GM12864 (cell line): ENCODE measurements at regions not wholly inside any gene's neighbourhood (a gene's known extent, or its start where the extent isn't known, plus 50 kb on each side); places are given as distances from the start of the nearest gene placed in this dataset.

Experiments
- DNase-seq: peaks from one replicate; pipeline ENCODE4 v3.0.0-alpha.2; 2011; ENCODE audit warnings: low read depth
- H3K4me3 ChIP-seq: 2 replicates; pipeline ENCODE4 v1.5.1; 2011; ENCODE audit warnings: mild to moderate bottlenecking, low read depth, low read length, control low read depth
- TF ChIP-seq, protein P1 (sequence below): IDR thresholded peaks from 2 replicates; pipeline ENCODE4 v1.5.1; 2011; ENCODE audit warnings: low read depth, mild to moderate bottlenecking, moderate library complexity, low read length, control low read depth, inconsistent platforms; ENCODE audit errors: missing control alignments

DNA sequence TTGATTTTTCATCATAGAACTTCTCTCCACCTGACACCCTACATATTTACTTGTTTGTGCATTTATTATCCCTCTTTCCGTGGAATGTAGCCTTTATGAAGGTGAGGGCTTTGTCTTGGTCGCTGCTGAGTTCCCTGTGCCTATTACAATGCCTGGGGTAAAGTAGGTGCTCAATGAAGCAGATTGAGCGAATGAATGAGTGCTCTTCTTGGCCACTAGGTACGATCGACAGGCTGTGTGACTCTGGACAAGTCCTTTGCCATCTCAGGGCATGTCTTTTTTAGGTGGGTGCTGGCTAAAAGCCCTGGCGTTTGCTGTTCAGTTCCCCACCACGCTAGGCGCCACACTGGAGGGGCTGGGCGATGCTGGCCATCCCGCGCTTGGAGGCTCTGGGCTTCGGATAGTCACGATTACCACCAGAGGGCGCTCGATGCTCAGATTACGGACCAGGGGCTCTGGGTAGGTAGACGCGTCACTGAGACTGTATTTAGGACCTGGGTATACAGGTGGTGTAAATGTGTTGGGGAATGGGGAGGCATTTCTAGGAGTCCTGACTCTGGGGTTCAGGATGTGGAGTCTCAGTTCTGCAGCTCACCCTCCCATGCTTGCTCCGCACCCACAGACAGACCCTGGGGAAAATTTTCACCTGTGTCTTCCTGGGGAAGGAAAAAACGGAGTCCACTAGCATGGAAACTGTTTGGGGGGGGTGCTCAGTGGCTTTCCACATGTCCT lies 71.0 kb upstream of the CSF3R start:
- DNase-seq = peak; percentile 16
- H3K4me3 ChIP-seq = no peak overlapping the region
- TF ChIP-seq, protein P1, sequence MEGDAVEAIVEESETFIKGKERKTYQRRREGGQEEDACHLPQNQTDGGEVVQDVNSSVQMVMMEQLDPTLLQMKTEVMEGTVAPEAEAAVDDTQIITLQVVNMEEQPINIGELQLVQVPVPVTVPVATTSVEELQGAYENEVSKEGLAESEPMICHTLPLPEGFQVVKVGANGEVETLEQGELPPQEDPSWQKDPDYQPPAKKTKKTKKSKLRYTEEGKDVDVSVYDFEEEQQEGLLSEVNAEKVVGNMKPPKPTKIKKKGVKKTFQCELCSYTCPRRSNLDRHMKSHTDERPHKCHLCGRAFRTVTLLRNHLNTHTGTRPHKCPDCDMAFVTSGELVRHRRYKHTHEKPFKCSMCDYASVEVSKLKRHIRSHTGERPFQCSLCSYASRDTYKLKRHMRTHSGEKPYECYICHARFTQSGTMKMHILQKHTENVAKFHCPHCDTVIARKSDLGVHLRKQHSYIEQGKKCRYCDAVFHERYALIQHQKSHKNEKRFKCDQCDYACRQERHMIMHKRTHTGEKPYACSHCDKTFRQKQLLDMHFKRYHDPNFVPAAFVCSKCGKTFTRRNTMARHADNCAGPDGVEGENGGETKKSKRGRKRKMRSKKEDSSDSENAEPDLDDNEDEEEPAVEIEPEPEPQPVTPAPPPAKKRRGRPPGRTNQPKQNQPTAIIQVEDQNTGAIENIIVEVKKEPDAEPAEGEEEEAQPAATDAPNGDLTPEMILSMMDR = peak; percentile 80

DNA sequence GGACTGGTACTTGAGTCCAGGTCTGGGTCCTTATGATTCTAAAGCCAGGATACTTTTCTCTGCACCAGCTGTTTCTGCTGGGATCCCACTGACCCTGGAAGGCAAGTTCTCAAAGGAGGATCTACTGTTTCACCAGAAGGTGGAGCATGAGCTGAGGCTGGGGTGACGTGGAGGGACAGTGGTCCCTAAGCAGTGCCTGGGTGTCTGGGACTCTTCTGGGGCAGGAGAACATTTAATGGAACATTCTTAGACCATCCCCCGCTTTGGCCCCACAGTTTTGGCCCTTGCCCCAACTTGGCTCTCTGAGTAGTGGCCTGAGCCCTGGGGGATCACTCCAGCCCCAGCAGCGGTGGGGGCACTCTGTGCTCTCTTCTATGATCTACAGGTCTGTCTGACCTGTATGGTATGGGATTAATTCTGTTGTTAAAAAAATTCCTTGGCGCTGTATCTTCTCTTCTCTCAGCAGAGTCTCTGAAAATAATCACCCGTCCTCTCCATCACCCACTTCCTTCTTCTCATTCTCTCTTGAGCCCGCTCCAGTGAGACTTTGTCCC lies 60.3 kb upstream of the CSF3R start:
- no peak overlapping the region for H3K4me3 ChIP-seq
- DNase-seq = no peak
- TF ChIP-seq, protein P1 = peak; percentile 41

DNA sequence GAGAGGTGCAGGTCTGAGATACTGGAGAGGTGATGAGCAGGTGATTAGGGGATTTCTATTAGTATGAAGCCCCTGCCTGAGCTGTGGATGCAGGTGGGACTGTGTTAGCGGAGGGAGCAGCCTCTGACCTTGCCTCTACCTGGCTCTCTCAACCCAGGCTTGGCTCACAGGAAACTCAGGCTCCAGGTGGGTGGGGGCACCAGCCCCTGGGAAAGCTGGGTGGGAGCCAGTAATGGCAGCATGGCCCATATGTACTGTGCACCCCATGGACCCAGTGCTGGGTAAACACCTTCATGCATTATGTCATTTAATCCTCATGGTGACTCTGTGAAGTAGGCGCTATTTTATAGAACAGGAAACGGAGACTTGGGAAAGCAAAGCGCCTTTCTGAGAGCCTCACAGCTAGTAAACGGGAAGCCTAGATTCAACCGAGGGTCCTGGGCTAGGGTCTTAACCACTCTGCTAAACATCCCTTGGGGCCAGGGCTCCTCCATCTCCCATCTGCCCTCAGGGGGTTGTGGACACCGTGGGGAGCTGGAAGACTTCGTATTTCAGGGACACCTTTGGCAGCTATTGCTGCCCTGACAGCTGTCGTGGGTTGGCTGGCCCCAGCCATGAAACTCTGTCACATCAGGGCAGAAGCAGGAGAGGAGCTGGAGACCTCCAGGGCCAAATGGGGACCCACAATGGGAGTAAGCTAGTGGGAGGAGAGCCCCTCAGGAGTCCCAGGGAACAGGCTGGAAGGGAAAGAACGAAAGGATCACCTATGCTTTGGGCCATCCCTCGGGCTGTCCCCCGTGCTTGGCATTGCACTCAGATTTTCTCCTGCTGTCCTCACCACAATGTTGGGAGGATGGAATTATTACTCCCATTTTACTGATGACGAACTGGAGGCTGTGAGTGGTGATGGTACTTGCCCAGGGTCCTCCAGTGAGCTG lies 59.6 kb upstream of the CSF3R start:
- no peak for DNase-seq
- TF ChIP-seq, protein P1 = no peak
- no peak overlapping the region for H3K4me3 ChIP-seq

DNA sequence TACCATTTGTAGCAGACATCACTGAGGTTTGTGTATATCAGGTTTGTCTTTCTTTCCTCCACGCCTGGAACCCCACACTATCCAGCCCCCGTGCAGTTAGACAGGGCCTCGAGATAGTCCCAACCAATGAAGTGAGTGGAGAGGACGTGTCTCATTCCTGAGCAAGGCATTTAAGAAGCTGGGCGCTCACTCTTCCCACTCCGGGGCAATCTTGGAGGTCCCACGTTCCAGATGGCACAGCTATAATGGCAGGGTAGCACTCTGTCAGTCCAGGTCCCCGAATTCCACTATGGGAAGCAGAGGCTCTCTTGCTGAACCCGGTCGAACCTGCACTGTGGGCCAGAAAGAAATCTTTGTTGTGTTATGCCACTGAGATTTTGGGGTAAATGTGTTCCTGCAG lies 57.3 kb upstream of the CSF3R start:
- no peak for DNase-seq
- TF ChIP-seq, protein P1 = no peak
- no peak overlapping the region for H3K4me3 ChIP-seq

DNA sequence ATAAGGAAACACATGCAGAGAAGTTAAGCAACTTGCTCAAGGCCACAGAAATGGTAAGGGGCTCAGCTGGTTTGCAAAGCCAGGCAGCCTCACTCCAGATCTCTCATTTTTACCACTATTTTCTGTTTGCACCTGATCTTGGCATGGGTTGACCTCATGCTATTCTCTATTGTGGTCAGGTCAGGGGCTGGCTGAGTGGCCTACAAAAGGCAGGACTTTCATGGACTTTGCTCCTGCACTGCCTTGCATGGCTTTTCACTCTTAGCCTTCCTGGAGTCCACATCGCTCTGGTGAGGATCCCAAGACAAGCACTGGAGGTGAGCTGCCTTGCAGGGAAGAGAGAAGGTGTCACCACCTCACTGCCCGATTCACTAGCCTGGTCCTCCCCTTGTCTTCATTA lies 56.8 kb upstream of the CSF3R start:
- TF ChIP-seq, protein P1 = no peak
- no peak for DNase-seq

DNA sequence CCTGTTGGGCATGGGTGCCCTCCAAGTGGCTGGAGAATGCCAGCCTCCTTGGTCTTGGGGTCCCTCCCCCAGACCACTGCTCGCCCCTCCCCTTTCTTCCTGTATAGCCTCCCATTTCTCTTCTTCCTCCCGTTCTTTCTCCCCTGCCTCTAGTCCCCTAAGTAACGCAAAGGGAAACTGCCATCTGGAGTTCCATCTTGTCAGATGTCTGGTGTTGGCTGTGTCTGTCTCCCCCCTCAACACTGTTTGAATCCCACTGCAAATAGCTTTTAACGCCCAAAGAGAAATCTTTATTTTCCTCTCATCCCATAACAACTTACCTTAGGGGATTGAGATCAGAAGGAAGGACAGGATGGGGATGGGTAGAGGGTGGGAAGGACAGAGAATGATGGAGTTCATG lies 55.3 kb upstream of the CSF3R start:
- no peak for DNase-seq
- H3K4me3 ChIP-seq = no peak overlapping the region
- TF ChIP-seq, protein P1 = no peak

More for the DNA sequence above, 56.8 kb upstream of the CSF3R start:
- no peak overlapping the region for H3K4me3 ChIP-seq
